RWPE1 (cell line): ENCODE measurements at regions not wholly inside any gene's neighbourhood (a gene's known extent, or its start where the extent isn't known, plus 50 kb on each side); places are given as distances from the start of the nearest gene placed in this dataset.

Experiments
- CTCF ChIA-PET: fragments of 350-600 bp; sonication (Branson Sonifier 250); formaldehyde crosslinking; extraction: SDS; loops from one replicate; lab custom pipeline; 2021; lab: Yijun Ruan, JAX
- POLR2A ChIA-PET: fragments of 400-600 bp; formaldehyde crosslinking; extraction: SDS; loops from one replicate; lab custom pipeline; 2020; ENCODE audit warnings: antibody characterized with exemption; ENCODE audit not compliant: low non-redundant PET; lab: Yijun Ruan, JAX
- DNase-seq: peaks from one replicate; pipeline ENCODE4 v3.0.0; 2012; ENCODE audit warnings: low spot score
- H3K27ac ChIP-seq: fragments of 450-650 bp; 2 replicates; pipeline ENCODE4 v1.5.1; 2017
- CTCF ChIP-seq: fragments of 450-650 bp; conservative IDR thresholded peaks from 2 replicates; pipeline ENCODE4 v1.5.1; 2017; ENCODE audit warnings: low read depth, mild to moderate bottlenecking

GRCh38 chr1:221018414-221018813, 139.2 kb downstream of the HLX start:
- CTCF ChIA-PET: no interaction called here
- no peak for TF ChIP-seq CTCF
- H3K27ac ChIP-seq: no peak overlapping the region
- POLR2A ChIA-PET: no interaction called here
- no peak for DNase-seq

- no peak for TF ChIP-seq CTCF
- ChIA-PET POLR2A (no interaction called here), CTCF (no interaction called here)
- no peak overlapping the region for H3K27ac ChIP-seq
- no peak for DNase-seq
Observed at GRCh38 chr1:221022331-221022730, 143.1 kb downstream of the HLX start.

- ChIA-PET POLR2A (no interaction called here), CTCF (interaction anchor here (0.7 kb wide), 1 partner anchor 116 kb away, joined by 6 read pairs; no protein-coding TSS in a partner anchor)
- TF ChIP-seq CTCF: no peak
- H3K27ac ChIP-seq: no peak overlapping the region
- no peak for DNase-seq
Observed at GRCh38 chr1:221023482-221023881, 144.2 kb downstream of the HLX start.

- POLR2A ChIA-PET: no interaction called here
Observed at GRCh38 chr1:221025501-221025900, 146.3 kb downstream of the HLX start.

DNA sequence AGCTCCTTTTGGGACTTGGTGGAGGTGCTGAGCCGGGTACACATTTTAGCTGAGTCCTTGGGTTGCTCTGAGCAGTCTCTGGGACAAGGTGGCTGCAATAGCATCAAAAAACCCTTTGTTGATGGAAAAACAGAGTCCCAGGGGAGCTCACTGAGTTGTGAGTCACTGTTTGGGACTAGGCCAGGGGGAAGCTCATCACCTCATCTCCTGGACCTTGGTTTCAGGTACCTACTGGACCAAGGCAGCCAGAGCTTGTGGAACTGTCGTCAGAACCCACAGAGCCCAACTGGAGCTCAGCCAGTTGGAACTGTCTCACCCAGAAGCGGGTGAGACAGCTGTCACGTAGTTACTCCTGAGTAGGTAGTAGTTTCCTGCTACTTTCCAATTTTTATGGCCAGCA, 146.7 kb downstream of the HLX start:
- CTCF ChIA-PET: no interaction called here
- no peak for TF ChIP-seq CTCF

More at GRCh38 chr1:221025501-221025900, 146.3 kb downstream of the HLX start:
- CTCF ChIA-PET: no interaction called here
- TF ChIP-seq CTCF: no peak
- DNase-seq: no peak
- no peak overlapping the region for H3K27ac ChIP-seq

DNA sequence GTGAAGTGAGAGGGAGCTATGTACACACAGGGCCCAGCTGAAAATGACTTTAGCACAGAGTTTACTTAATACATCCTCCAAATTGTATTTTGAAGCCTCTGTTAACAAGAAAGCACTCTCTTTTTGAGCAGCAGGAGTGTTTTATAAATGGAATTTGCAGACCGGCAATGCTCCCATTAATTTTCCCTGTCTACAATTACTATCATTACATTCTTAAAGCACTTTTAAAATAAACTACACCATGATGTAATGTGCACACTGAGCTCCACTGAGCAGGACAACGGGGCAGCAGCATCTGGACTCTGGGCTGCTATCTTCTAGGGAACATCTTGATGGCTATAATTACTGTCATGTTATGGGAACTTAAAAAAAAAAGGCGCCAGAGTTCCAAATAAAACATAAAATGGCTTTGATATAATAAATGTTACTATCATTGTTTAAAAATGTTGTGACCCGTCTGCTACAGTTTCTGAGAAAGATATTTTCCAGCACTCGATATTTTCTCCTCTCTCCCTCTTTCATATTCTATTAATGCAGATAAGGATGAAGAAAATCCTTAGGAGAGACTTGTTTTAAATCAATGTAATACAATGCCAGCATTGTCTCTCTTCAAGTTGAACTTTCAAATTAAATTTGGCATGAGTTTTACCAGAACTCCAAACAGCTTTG, 150.9 kb downstream of the HLX start:
- no peak overlapping the region for H3K27ac ChIP-seq
- ChIA-PET POLR2A (no interaction called here), CTCF (no interaction called here)

More for the DNA sequence above, 146.7 kb downstream of the HLX start:
- H3K27ac ChIP-seq: no peak overlapping the region
- DNase-seq: no peak
- POLR2A ChIA-PET: no interaction called here

More for the DNA sequence above, 150.9 kb downstream of the HLX start:
- TF ChIP-seq CTCF: no peak
- DNase-seq: no peak
